ENCODE measurements at regions not wholly inside any gene's neighbourhood (a gene's known extent, or its start where the extent isn't known, plus 50 kb on each side); places are given as distances from the start of the nearest gene placed in this dataset.

GRCh38 chr16:85170590-85171003 is 58.3 kb upstream of the CIBAR2 start:
- TF ChIP-seq, protein P1, sequence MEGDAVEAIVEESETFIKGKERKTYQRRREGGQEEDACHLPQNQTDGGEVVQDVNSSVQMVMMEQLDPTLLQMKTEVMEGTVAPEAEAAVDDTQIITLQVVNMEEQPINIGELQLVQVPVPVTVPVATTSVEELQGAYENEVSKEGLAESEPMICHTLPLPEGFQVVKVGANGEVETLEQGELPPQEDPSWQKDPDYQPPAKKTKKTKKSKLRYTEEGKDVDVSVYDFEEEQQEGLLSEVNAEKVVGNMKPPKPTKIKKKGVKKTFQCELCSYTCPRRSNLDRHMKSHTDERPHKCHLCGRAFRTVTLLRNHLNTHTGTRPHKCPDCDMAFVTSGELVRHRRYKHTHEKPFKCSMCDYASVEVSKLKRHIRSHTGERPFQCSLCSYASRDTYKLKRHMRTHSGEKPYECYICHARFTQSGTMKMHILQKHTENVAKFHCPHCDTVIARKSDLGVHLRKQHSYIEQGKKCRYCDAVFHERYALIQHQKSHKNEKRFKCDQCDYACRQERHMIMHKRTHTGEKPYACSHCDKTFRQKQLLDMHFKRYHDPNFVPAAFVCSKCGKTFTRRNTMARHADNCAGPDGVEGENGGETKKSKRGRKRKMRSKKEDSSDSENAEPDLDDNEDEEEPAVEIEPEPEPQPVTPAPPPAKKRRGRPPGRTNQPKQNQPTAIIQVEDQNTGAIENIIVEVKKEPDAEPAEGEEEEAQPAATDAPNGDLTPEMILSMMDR (IDR thresholded peaks at IDR 0.05), result no peak
- TF ChIP-seq POLR2A (IDR thresholded peaks at IDR 0.05), result no peak
- no peak for TF ChIP-seq POLR2AphosphoS5 (IDR thresholded peaks at IDR 0.05)
